ENCODE measurements at regions not wholly inside any gene's neighbourhood (a gene's known extent, or its start where the extent isn't known, plus 50 kb on each side); places are given as distances from the start of the nearest gene placed in this dataset.

DNA sequence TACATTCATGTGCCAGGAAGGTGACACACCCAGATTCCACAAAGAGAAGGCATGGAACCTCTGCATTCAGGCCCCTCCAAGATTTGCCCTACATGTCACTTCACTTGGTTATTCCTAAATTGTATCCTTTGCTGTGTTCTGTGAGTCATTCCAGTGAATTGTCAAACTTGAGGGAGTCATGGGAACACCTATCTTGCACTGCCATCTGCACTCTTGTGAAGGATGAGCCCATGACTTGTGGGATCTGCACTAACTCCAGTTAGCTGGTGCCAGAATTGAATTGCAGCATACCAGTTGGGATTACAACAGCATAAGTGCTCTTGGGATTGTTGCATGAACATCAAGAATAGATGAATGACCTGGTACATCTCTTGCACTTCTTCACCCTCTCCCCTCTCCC lies 1288.0 kb upstream of the ZEB2 start:
- CTCF ChIA-PET: no interaction called here

DNA sequence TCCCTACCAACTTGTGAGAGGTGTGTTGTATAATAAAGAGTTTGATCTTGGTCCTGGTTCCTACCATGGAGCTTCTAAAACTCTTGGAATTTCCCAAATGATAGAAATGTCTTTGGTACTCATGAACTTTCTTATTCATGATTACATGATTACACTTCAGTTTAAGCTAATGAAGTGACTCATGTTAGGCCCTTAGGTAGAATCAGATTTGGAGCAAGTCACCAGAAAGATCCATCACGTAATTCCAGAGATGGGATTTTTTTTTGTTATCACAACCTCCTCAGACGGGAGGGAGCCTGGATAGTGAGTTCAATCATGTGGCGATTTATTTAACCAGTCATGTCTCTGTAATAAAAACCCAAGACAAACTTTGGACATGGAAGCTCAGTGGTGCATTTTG lies 1287.6 kb upstream of the ZEB2 start:
- H3K4me3 Mint-ChIP-seq: no peak overlapping the region
- Histone ChIP-seq H3K27ac (ENCODE audit: low read length in 2 of 2) (no peak overlapping the region), H3K79me2 (ENCODE audit: control insufficient read depth, insufficient read depth, low read length) (no peaks in the 10 kb centered on the region), H4K20me1 (ENCODE audit: control insufficient read depth, insufficient read depth, low read length, poor library complexity, severe bottlenecking) (no peaks in the 10 kb centered on the region), H3K4me2 (replicated peaks; ENCODE audit: low read depth, low read length, poor library complexity, severe bottlenecking) (no peak overlapping the region), H3K9ac (ENCODE audit: low read length) (no peak overlapping the region), H3K9me3 (ENCODE audit: control extremely low read depth in 1 of 3, control insufficient read depth in 2 of 3, insufficient read depth in 1 of 3, low read length in 2 of 3) (no peaks in the 10 kb centered on the region), H2AFZ (ENCODE audit: insufficient read depth, low read depth, low read length, poor library complexity, severe bottlenecking) (no peak overlapping the region), H3K4me3 (ENCODE audit: control extremely low read depth in 1 of 5, extremely low read depth in 1 of 5, insufficient read depth in 1 of 5, low read depth in 2 of 5, low read length in 4 of 5) (no peak overlapping the region), H3K36me3 (replicated peaks in 1 of 2; ENCODE audit: control extremely low read depth in 1 of 2, control insufficient read depth in 1 of 2, extremely low read depth in 1 of 2, insufficient read depth in 2 of 2, low read length in 1 of 2) (no peaks in the 10 kb centered on the region), H3K27me3 (replicated peaks in 1 of 4; ENCODE audit: control extremely low read depth in 1 of 4, control insufficient read depth in 3 of 4, insufficient read depth in 4 of 4, low read length in 3 of 4) (no peaks in the 10 kb centered on the region), H3K4me1 (ENCODE audit: control insufficient read depth in 2 of 2, insufficient read depth in 2 of 2, low read length in 2 of 2) (no peaks in the 10 kb centered on the region)
- no peak overlapping the region for H3K27ac Mint-ChIP-seq
- 100% methylated on average over 1 of the region's 3 CpGs for WGBS (ENCODE audit: insufficient coverage)
- no peaks in the 10 kb centered on the region for H3K27me3 Mint-ChIP-seq
- intact Hi-C loops (cut with micrococcal nuclease): no loop called here
- ChIA-PET CTCF (no interaction called here), POLR2A (no interaction called here)
- no peak for ATAC-seq (ENCODE audit: low read depth)
- H3K4me1 Mint-ChIP-seq: no peaks in the 10 kb centered on the region
- DNase-seq: no peak
- TF ChIP-seq, protein P1, sequence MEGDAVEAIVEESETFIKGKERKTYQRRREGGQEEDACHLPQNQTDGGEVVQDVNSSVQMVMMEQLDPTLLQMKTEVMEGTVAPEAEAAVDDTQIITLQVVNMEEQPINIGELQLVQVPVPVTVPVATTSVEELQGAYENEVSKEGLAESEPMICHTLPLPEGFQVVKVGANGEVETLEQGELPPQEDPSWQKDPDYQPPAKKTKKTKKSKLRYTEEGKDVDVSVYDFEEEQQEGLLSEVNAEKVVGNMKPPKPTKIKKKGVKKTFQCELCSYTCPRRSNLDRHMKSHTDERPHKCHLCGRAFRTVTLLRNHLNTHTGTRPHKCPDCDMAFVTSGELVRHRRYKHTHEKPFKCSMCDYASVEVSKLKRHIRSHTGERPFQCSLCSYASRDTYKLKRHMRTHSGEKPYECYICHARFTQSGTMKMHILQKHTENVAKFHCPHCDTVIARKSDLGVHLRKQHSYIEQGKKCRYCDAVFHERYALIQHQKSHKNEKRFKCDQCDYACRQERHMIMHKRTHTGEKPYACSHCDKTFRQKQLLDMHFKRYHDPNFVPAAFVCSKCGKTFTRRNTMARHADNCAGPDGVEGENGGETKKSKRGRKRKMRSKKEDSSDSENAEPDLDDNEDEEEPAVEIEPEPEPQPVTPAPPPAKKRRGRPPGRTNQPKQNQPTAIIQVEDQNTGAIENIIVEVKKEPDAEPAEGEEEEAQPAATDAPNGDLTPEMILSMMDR (IDR thresholded peaks at IDR 0.05): no peak
- no peak for TF ChIP-seq EZH2 (IDR thresholded peaks at IDR 0.05; ENCODE audit: borderline replicate concordance, insufficient read depth, low read depth, low read length, poor library complexity, severe bottlenecking)
- H3K9me3 Mint-ChIP-seq (ENCODE audit: insufficient read depth): no peaks in the 10 kb centered on the region

More for the DNA sequence above, 1288.0 kb upstream of the ZEB2 start:
- Histone ChIP-seq H3K9ac (ENCODE audit: low read length) (no peak overlapping the region), H4K20me1 (ENCODE audit: control insufficient read depth, insufficient read depth, low read length, poor library complexity, severe bottlenecking) (no peaks in the 10 kb centered on the region), H3K27ac (ENCODE audit: low read length in 2 of 2) (no peak overlapping the region), H3K9me3 (ENCODE audit: control extremely low read depth in 1 of 3, control insufficient read depth in 2 of 3, insufficient read depth in 1 of 3, low read length in 2 of 3) (no peaks in the 10 kb centered on the region), H3K4me1 (ENCODE audit: control insufficient read depth in 2 of 2, insufficient read depth in 2 of 2, low read length in 2 of 2) (no peaks in the 10 kb centered on the region), H2AFZ (ENCODE audit: insufficient read depth, low read depth, low read length, poor library complexity, severe bottlenecking) (no peak overlapping the region), H3K79me2 (ENCODE audit: control insufficient read depth, insufficient read depth, low read length) (no peaks in the 10 kb centered on the region), H3K4me2 (replicated peaks; ENCODE audit: low read depth, low read length, poor library complexity, severe bottlenecking) (no peak overlapping the region), H3K36me3 (replicated peaks in 1 of 2; ENCODE audit: control extremely low read depth in 1 of 2, control insufficient read depth in 1 of 2, extremely low read depth in 1 of 2, insufficient read depth in 2 of 2, low read length in 1 of 2) (no peaks in the 10 kb centered on the region), H3K4me3 (ENCODE audit: control extremely low read depth in 1 of 5, extremely low read depth in 1 of 5, insufficient read depth in 1 of 5, low read depth in 2 of 5, low read length in 4 of 5) (no peak overlapping the region), H3K27me3 (replicated peaks in 1 of 4; ENCODE audit: control extremely low read depth in 1 of 4, control insufficient read depth in 3 of 4, insufficient read depth in 4 of 4, low read length in 3 of 4) (no peaks in the 10 kb centered on the region)
- no peak for TF ChIP-seq EZH2 (IDR thresholded peaks at IDR 0.05; ENCODE audit: borderline replicate concordance, insufficient read depth, low read depth, low read length, poor library complexity, severe bottlenecking)
- TF ChIP-seq, protein P1 (IDR thresholded peaks at IDR 0.05): no peak
- Mint-ChIP-seq H3K9me3 (ENCODE audit: insufficient read depth) (no peaks in the 10 kb centered on the region), H3K4me1 (no peaks in the 10 kb centered on the region), H3K27me3 (no peaks in the 10 kb centered on the region), H3K4me3 (no peak overlapping the region), H3K27ac (no peak overlapping the region)
- intact Hi-C loops (cut with micrococcal nuclease): no loop called here
- ATAC-seq (ENCODE audit: low read depth): no peak
- no peak for DNase-seq
- POLR2A ChIA-PET: no interaction called here
